ES-I3 (cell line): ENCODE measurements at regions not wholly inside any gene's neighbourhood (a gene's known extent, or its start where the extent isn't known, plus 50 kb on each side); places are given as distances from the start of the nearest gene placed in this dataset.

Source experiments
- H3K36me3 ChIP-seq: 2 replicates; pipeline ENCODE4 v1.6.1; 2013; ENCODE audit warnings: mild to moderate bottlenecking, low read length, control low read depth, moderate library complexity; ENCODE audit not compliant: insufficient read depth
- H3K4me1 ChIP-seq: 2 replicates; pipeline ENCODE4 v1.6.1; 2013; ENCODE audit warnings: mild to moderate bottlenecking, control low read depth, low read length; ENCODE audit not compliant: insufficient read depth
- H3K9ac ChIP-seq: 2 replicates; pipeline ENCODE4 v1.6.1; 2013; ENCODE audit warnings: low read depth, mild to moderate bottlenecking, low read length, moderate library complexity
- H3K9me3 ChIP-seq: 2 replicates; pipeline ENCODE4 v1.6.1; 2013; ENCODE audit warnings: mild to moderate bottlenecking, low read length, moderate library complexity; ENCODE audit not compliant: control insufficient read depth, insufficient read depth

GRCh38 chr3:14288833-14289451, 110.3 kb downstream of the LSM3 start:
- Histone ChIP-seq H3K9ac (no peak overlapping the region), H3K9me3 (no peaks in the 10 kb centered on the region), H3K36me3 (no peaks in the 10 kb centered on the region), H3K4me1 (peaks cover 58% of the 10 kb centered on the region)

GRCh38 chr3:14289590-14290461, 111.2 kb downstream of the LSM3 start:
- Histone ChIP-seq H3K4me1 (peaks cover 55% of the 10 kb centered on the region), H3K9ac (peak overlapping the region; percentile 0; the same call in 1 of the 2 replicates), H3K36me3 (no peaks in the 10 kb centered on the region), H3K9me3 (no peaks in the 10 kb centered on the region)

- Histone ChIP-seq H3K36me3 (no peaks in the 10 kb centered on the region), H3K9me3 (no peaks in the 10 kb centered on the region), H3K4me1 (peaks cover 45% of the 10 kb centered on the region), H3K9ac (peak overlapping the region; percentile 0; the same call in 1 of the 2 replicates)
Observed at GRCh38 chr3:14290631-14291385, 111.6 kb upstream of the SLC6A6 start.

GRCh38 chr3:14295037-14295436, 107.4 kb upstream of the SLC6A6 start:
- no peaks in the 10 kb centered on the region for H3K36me3 ChIP-seq

GRCh38 chr3:14295801-14296200, 106.6 kb upstream of the SLC6A6 start:
- no peak overlapping the region for H3K9ac ChIP-seq
- peaks cover 16% of the 10 kb centered on the region for H3K4me1 ChIP-seq
- no peaks in the 10 kb centered on the region for H3K36me3 ChIP-seq
- no peaks in the 10 kb centered on the region for H3K9me3 ChIP-seq

More at GRCh38 chr3:14295037-14295436, 107.4 kb upstream of the SLC6A6 start:
- Histone ChIP-seq H3K9me3 (no peaks in the 10 kb centered on the region), H3K9ac (no peak overlapping the region), H3K4me1 (peaks cover 24% of the 10 kb centered on the region)

- Histone ChIP-seq H3K36me3 (no peaks in the 10 kb centered on the region), H3K9me3 (no peaks in the 10 kb centered on the region), H3K9ac (no peak overlapping the region), H3K4me1 (peaks cover 6% of the 10 kb centered on the region)
Observed at GRCh38 chr3:14297305-14297704, 105.1 kb upstream of the SLC6A6 start.

GRCh38 chr3:14297784-14298236, 104.6 kb upstream of the SLC6A6 start:
- Histone ChIP-seq H3K9ac (no peak overlapping the region), H3K9me3 (no peaks in the 10 kb centered on the region), H3K4me1 (peaks cover 6% of the 10 kb centered on the region), H3K36me3 (no peaks in the 10 kb centered on the region)

GRCh38 chr3:14298442-14298841, 104.0 kb upstream of the SLC6A6 start:
- peaks cover 6% of the 10 kb centered on the region for H3K4me1 ChIP-seq

GRCh38 chr3:14298991-14299555, 103.3 kb upstream of the SLC6A6 start:
- Histone ChIP-seq H3K4me1 (peaks cover 6% of the 10 kb centered on the region), H3K36me3 (no peaks in the 10 kb centered on the region), H3K9me3 (no peaks in the 10 kb centered on the region), H3K9ac (no peak overlapping the region)

More at GRCh38 chr3:14298442-14298841, 104.0 kb upstream of the SLC6A6 start:
- no peaks in the 10 kb centered on the region for H3K9me3 ChIP-seq
- no peaks in the 10 kb centered on the region for H3K36me3 ChIP-seq
- no peak overlapping the region for H3K9ac ChIP-seq

GRCh38 chr3:14299767-14300166, 102.6 kb upstream of the SLC6A6 start:
- Histone ChIP-seq H3K36me3 (no peaks in the 10 kb centered on the region), H3K9ac (no peak overlapping the region), H3K4me1 (peaks cover 10% of the 10 kb centered on the region), H3K9me3 (no peaks in the 10 kb centered on the region)

- H3K4me1 ChIP-seq = peaks cover 16% of the 10 kb centered on the region
- no peak overlapping the region for H3K9ac ChIP-seq
- H3K36me3 ChIP-seq = no peaks in the 10 kb centered on the region
- no peaks in the 10 kb centered on the region for H3K9me3 ChIP-seq
Observed at GRCh38 chr3:14300721-14301399, 101.5 kb upstream of the SLC6A6 start.

- H3K9ac ChIP-seq = no peak overlapping the region
- no peaks in the 10 kb centered on the region for H3K36me3 ChIP-seq
- H3K9me3 ChIP-seq = no peaks in the 10 kb centered on the region
- peaks cover 10% of the 10 kb centered on the region for H3K4me1 ChIP-seq
Observed at GRCh38 chr3:14301558-14301957, 100.8 kb upstream of the SLC6A6 start.

GRCh38 chr3:14303336-14304100, 98.9 kb upstream of the SLC6A6 start:
- Histone ChIP-seq H3K36me3 (no peaks in the 10 kb centered on the region), H3K9ac (no peak overlapping the region), H3K4me1 (peaks cover 10% of the 10 kb centered on the region), H3K9me3 (no peaks in the 10 kb centered on the region)
